ENCODE measurements at regions not wholly inside any gene's neighbourhood (a gene's known extent, or its start where the extent isn't known, plus 50 kb on each side); places are given as distances from the start of the nearest gene placed in this dataset.
"Not testable (repeated sequence)": the region's sequence is repeated elsewhere in the genome, so short reads cannot be mapped to it uniquely, and the experiment has no call there.

DNA sequence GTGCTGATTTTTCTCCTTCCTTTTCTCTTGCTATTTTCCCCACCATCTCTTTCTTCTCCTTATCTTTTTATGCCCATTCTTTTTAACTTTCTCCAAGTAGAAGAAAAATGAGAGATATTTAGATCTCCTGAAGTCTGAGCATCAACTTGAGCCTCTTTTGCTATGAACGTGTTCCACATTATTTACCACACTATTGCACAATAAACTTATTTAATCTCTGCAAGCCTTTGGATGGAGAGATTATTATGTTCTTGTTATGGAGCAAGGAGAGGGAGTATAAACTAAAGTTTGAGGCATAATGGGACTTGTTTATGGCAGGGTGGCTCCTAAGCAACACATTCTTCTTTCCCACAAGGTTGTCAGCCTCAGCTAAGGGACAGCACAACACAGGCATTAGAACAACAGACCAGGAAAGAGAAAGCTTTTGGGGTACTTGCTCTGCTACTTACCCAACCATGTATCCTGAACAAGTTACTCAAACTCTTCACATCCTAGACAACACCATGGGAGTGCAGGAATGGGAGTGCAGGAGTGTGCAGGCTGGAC, 365.5 kb upstream of the BOD1L1 start:
- Mint-ChIP-seq H3K27me3 (peaks cover 0 to 4% (median 0%) of the 10 kb centered on the region in 5 donors), H3K9me3 (no peaks in the 10 kb centered on the region), H3K4me3 (no peak overlapping the region), H3K4me1 (no peaks in the 10 kb centered on the region), H3K27ac (no peak overlapping the region), H3K36me3 (no peaks in the 10 kb centered on the region)
- DNase-seq (no peak), ATAC-seq (no peak)
- POLR2A ChIA-PET: no interaction called here

DNA sequence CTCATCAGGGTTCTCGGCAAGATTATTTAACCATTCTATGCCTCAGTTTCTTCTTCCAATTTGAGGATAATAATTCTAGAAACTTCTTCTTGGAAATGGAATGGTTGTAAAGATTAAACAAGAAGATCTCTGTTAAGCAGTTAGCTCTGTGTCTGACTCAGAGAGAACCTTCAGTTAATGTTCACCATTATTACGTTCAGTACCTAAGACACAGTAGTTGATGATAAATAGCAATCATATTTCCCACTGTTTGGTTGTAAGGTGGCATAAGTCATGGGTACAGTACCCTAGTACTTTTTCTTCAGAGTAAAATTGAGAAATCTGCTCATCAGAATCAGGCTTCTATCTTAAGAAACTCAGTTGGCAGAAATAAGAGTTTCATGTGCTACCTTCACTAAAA, 366.5 kb upstream of the BOD1L1 start:
- POLR2A ChIA-PET: no interaction called here
- Mint-ChIP-seq H3K4me1 (no peaks in the 10 kb centered on the region), H3K27ac (no peak overlapping the region), H3K4me3 (no peak overlapping the region), H3K27me3 (peaks cover 0 to 4% (median 0%) of the 10 kb centered on the region in 5 donors), H3K9me3 (no peaks in the 10 kb centered on the region), H3K36me3 (no peaks in the 10 kb centered on the region)
- DNase-seq: no peak
- ATAC-seq: no peak

DNA sequence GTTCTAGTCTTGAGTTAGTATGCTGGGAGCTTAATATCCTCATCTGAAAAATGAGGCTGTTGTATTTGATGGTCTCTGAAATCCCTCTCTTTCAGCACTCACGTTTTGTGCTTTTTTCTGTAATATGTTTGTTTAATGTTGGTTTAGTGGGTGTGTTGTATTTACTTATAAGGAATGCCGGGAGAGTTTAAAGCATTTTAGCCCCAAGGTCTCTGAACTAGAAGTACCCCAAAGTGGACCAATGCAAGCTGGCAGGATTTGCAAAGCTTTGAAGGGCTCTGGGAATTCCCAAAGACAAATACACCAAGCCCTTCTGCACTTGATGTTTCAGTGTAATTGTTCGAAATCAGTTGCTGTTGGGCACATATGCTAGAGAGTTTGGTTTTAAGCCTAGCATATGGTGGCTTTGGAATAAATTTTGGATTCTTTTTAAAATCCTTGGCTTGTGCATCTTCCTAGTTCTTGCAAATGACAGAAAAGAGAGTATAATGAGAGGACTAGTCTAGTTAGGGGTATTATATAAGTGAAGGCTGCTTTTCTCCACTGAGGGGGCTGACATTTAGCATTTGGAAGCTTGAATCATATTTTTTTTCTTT, 371.4 kb upstream of the BOD1L1 start:
- ATAC-seq: no peak
- POLR2A ChIA-PET: no interaction called here
- Mint-ChIP-seq H3K9me3 (peaks cover 0 to 32% (median 19%) of the 10 kb centered on the region in 9 donors), H3K36me3 (peaks cover 0 to 11% (median 0%) of the 10 kb centered on the region in 3 donors), H3K4me1 (no peaks in the 10 kb centered on the region), H3K27me3 (peaks cover 0 to 14% (median 2%) of the 10 kb centered on the region in 5 donors), H3K27ac (no peak overlapping the region), H3K4me3 (no peak overlapping the region)
- no peak for DNase-seq

DNA sequence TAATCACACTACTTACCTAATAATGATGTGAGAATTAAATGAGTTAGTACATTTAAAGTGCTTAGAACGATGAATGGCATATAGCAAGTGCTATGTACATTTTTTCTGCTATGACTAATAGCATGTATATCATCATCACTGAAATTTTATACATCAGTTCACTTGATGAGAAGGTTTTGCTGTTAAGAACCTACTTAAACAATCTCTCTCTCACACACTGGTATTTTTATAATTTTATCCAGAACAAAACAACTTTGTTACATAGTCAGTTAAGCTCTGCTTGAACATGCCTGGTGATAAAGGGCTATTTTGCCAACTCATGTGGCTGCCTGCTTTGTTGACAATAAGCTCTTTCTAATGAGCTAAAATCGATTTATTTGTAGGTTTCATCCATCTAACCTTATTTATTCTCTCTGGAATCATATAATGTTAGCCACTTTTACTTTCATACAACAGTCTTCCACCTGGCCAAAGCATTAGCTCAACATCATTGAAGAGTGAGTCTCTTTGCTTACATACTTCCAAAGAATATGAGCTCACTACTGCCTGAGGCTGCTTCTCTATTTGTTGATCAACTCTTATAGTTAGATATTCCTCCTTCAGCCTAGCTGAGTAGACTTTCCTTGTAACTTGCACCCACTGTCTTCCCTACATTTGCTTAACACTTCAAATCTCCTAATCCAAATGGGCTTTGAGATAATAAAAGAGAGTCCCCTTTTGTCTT, 372.7 kb upstream of the BOD1L1 start:
- Mint-ChIP-seq H3K27ac (no peak overlapping the region), H3K4me3 (no peak overlapping the region), H3K36me3 (peaks cover 0 to 11% (median 0%) of the 10 kb centered on the region in 3 donors), H3K27me3 (peaks cover 0 to 10% (median 2%) of the 10 kb centered on the region in 5 donors), H3K4me1 (no peaks in the 10 kb centered on the region), H3K9me3 (peaks cover 0 to 34% (median 20%) of the 10 kb centered on the region in 9 donors)
- ATAC-seq (no peak), DNase-seq (no peak)
- POLR2A ChIA-PET: no interaction called here

DNA sequence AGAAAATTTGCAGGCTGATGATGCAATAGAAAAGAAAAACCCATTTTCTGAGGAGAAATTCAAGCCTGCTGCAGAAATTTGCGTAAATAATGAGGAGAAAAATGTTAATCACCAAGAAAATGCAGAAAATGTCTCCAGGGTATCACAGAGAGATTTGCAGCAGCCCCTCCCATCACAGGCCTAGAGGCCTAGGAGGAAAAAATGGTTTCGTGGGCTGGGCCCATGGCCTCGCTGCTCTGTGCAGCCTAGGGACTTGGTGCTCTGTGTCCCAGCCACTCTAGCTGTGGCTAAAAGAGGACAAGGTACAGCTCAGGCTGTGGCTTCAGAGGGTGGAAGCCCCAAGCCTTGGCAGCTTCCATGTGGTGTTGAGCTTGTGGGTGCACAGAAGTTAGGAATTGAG, 374.8 kb upstream of the BOD1L1 start:
- H3K4me3 Mint-ChIP-seq, ATAC-seq, H3K27ac Mint-ChIP-seq, H3K4me1 Mint-ChIP-seq, DNase-seq, H3K27me3 Mint-ChIP-seq, POLR2A ChIA-PET: not testable (repeated sequence)
- Mint-ChIP-seq H3K9me3 (peaks cover 0 to 34% (median 20%) of the 10 kb centered on the region in 9 donors), H3K36me3 (peaks cover 0 to 11% (median 0%) of the 10 kb centered on the region in 3 donors)

DNA sequence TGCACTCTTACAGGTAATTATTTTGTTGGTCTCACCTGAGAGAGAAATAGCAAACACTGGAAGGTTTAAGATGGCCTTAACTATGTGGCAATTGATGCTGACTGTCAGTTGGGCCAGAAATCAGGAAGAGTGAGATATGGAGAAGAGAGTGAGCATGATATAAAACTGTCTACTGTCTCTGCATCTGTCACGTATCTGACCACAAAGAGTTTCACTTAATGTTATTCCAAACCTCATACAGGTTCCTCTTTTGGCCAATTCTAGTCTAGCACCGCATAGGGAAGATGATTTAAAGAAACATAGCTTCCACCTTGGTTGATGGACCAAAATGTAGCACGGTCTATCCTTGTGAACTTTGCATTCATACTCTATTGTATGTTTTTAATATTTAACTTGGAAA, 381.0 kb upstream of the BOD1L1 start:
- POLR2A ChIA-PET: no interaction called here
- Mint-ChIP-seq H3K4me1 (peaks cover 0 to 2% (median 0%) of the 10 kb centered on the region in 4 donors), H3K4me3 (no peak overlapping the region), H3K9me3 (peaks cover 0 to 8% (median 5%) of the 10 kb centered on the region in 9 donors), H3K27me3 (no peaks in the 10 kb centered on the region), H3K27ac (no peak overlapping the region), H3K36me3 (no peaks in the 10 kb centered on the region)
- ATAC-seq (no peak), DNase-seq (no peak)

DNA sequence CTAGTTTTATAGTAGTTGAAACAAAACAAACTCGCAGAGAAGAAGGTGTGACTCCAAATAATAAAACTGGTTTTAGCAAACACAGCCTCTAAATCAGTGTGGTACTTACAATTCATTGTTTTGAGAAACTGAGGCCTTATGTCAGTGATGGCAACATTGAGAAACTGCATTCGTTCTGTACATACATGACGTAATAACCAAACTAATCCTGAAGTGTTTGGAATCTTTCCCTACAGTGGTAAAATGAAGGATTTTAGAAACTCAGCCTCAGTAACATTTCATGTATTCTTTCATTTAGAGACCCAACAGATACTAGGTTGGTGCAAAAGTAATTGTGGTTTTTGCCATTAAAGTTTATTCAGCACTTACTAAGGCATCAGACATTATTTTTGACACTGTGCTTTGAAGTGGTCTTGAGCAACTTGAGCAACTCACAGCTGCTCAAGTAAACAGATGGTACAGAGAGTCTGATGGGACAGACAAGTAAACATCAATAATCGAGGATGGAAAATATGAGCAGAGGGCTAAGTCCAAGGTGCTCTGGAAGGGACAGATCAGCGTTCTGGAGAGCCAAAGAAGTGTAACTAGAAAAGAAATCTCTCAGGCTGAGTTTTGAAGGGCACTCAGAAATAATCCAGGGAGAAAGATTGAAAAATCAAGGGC, 390.8 kb upstream of the BOD1L1 start:
- H3K4me3 Mint-ChIP-seq: no peak overlapping the region
- H3K36me3 Mint-ChIP-seq: peaks cover 0 to 16% (median 0%) of the 10 kb centered on the region in 3 donors
- peaks cover 0 to 21% (median 2%) of the 10 kb centered on the region in 5 donors for H3K27me3 Mint-ChIP-seq
- peaks cover 0 to 32% (median 18%) of the 10 kb centered on the region in 9 donors for H3K9me3 Mint-ChIP-seq
- no peak for ATAC-seq
- no peak for DNase-seq
- POLR2A ChIA-PET: no interaction called here
- H3K4me1 Mint-ChIP-seq: no peaks in the 10 kb centered on the region
- no peak overlapping the region for H3K27ac Mint-ChIP-seq

DNA sequence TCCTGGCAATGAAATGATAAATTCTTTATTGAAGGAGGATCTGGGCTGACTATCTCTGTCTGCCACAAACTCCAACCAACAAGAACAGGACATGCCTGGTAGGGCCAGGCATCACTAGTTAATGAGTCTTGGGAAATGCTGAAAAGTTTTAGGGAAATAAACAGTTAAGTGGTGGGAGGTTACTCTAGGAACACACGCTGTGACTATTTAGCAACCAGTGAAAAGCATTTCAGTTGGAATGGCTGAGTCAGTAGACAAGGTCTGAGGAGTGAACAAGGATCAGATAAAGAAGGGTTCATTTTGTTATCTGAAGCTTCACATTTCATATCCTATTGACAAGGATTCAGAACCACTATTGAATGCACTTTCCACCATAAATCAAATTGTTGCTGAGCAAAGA, 394.9 kb upstream of the BOD1L1 start:
- H3K4me3 Mint-ChIP-seq: no peak overlapping the region

DNA sequence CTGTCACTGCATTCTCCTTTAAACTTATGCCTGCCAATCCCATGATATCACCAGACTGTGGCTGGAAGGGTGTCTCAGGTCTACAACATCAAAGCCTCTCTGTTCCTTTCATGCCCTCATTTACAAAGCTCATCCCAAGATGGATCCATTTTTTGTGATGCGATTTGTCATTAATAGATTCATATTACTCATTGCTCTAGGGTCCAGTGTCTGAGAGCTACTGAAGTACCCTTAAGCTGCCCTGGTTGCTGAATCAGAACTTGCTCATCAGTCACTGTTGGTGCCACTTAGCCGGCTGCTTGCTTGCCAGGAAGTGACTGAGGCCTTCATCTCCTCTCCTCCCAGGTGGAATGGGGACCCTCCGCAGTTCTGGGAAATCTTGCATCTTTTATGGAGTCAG, 395.5 kb upstream of the BOD1L1 start:
- no peak for ATAC-seq
- Mint-ChIP-seq H3K9me3 (peaks cover 0 to 9% (median 0%) of the 10 kb centered on the region in 9 donors), H3K27me3 (peaks cover 0 to 22% (median 2%) of the 10 kb centered on the region in 5 donors), H3K4me1 (no peaks in the 10 kb centered on the region), H3K36me3 (peaks cover 0 to 4% (median 0%) of the 10 kb centered on the region in 3 donors), H3K4me3 (no peak overlapping the region), H3K27ac (no peak overlapping the region)
- POLR2A ChIA-PET: no interaction called here
- DNase-seq: no peak

More for the DNA sequence above, 394.9 kb upstream of the BOD1L1 start:
- Mint-ChIP-seq H3K4me1 (no peaks in the 10 kb centered on the region), H3K27ac (no peak overlapping the region), H3K9me3 (peaks cover 0 to 11% (median 0%) of the 10 kb centered on the region in 9 donors), H3K36me3 (peaks cover 0 to 4% (median 0%) of the 10 kb centered on the region in 3 donors), H3K27me3 (peaks cover 0 to 21% (median 2%) of the 10 kb centered on the region in 5 donors)
- no peak for ATAC-seq
- no peak for DNase-seq
- POLR2A ChIA-PET: no interaction called here

DNA sequence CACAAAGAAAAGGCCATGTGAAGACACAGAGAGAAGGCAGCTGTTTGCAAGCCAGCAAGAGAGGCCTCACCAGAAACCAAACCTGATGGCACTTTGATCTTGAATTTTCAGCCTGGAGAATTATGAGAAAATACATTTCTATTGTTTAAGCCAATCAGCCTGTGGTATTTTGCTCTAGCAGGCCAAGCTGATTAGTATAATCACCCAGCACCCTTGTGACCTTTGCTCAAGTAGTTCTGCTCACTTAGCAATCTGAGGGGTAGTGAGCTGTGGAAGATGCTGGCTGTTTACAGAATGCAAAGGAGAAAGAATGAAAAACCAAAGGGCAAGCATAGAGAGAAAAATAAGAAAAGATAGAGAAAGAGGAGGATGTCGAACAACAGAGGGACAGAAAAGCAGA, 396.4 kb upstream of the BOD1L1 start:
- peaks cover 2 to 20% (median 2%) of the 10 kb centered on the region in 5 donors for H3K27me3 Mint-ChIP-seq
- ATAC-seq (no peak), DNase-seq (no peak)
- H3K9me3 Mint-ChIP-seq: peaks cover 0 to 9% (median 0%) of the 10 kb centered on the region in 9 donors
- H3K4me1 Mint-ChIP-seq: no peaks in the 10 kb centered on the region
- POLR2A ChIA-PET: no interaction called here
- no peak overlapping the region for H3K27ac Mint-ChIP-seq
- H3K4me3 Mint-ChIP-seq: no peak overlapping the region
- H3K36me3 Mint-ChIP-seq: no peaks in the 10 kb centered on the region

DNA sequence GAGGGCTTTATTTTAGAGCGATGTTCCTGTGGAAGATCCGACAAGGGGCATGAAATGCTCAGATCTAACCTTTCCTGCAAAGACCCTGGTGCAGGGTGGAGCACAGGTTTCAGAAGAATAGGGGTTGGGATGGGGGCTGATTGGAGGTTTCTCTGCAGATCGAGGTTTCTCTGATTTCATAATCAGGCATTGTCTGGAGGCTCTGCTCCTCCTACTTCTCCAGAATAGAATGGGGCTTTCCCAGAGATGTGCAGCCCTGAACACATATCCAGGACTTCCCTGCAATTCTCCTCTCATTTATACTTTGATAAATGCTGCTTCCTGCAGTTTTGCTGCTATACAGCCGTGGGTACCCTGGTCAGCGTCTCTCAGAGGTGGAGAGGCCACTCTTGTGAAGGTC, 397.6 kb upstream of the BOD1L1 start:
- no peaks in the 10 kb centered on the region for H3K4me1 Mint-ChIP-seq
- POLR2A ChIA-PET: no interaction called here
- no peak overlapping the region for H3K27ac Mint-ChIP-seq
- H3K9me3 Mint-ChIP-seq: peaks cover 0 to 2% (median 0%) of the 10 kb centered on the region in 9 donors
- H3K27me3 Mint-ChIP-seq: peaks cover 2 to 11% (median 3%) of the 10 kb centered on the region in 5 donors
- no peak overlapping the region for H3K4me3 Mint-ChIP-seq
- no peaks in the 10 kb centered on the region for H3K36me3 Mint-ChIP-seq
- ATAC-seq: no peak
- DNase-seq: no peak

DNA sequence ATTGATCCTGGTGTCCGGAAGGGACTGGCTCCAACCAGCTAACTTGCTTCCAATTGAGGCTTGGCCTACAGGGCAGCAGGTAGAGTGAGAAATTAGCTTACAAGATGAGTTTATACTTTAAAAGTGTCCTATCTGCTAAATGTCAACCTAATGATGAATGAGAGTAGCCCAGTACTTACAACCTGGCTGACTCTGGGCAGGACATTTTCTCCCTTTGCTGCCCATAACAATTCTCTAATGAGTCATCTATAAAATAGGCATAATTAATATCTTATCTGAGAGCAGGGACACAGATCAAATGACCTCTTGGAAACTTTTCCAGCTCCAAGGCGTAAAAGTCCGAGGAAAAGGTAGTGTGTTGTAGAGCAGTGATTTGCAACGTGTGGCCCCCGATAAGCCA, 398.4 kb upstream of the BOD1L1 start:
- Mint-ChIP-seq H3K4me3 (no peak overlapping the region), H3K27me3 (peaks cover 2 to 11% (median 3%) of the 10 kb centered on the region in 5 donors), H3K4me1 (no peaks in the 10 kb centered on the region), H3K36me3 (no peaks in the 10 kb centered on the region), H3K9me3 (no peaks in the 10 kb centered on the region), H3K27ac (no peak overlapping the region)
- no peak for DNase-seq
- POLR2A ChIA-PET: no interaction called here
- ATAC-seq: no peak

DNA sequence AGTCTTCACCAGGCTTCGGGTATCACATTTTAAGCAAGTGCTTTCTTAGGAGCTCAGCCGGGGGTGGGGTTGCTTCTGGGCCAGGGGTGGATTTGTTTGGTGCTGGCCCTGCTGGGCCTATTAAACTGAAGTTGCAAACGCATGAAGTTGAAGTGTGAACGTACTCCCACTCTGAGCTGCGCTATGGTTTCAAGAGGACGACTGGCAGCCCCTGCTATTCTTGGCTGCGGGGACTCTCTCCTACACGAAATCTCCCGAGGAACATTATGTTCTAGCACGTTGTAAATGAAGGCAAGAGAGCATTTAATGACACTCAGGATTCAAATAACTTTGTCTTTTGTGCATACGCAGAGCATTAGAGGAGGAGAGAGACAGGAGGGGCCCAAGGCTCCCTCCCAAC, 401.3 kb upstream of the BOD1L1 start:
- no peak for DNase-seq
- no peaks in the 10 kb centered on the region for H3K9me3 Mint-ChIP-seq
- H3K27ac Mint-ChIP-seq: no peak overlapping the region
- no peaks in the 10 kb centered on the region for H3K36me3 Mint-ChIP-seq
- POLR2A ChIA-PET: no interaction called here
- no peak overlapping the region for H3K4me3 Mint-ChIP-seq
- ATAC-seq: no peak
- H3K27me3 Mint-ChIP-seq: peaks cover 0 to 8% (median 3%) of the 10 kb centered on the region in 5 donors
- H3K4me1 Mint-ChIP-seq: no peaks in the 10 kb centered on the region

All from naive thymus-derived CD8-positive, alpha-beta T cell (primary cell).